Testis (tissue), 2 donors: ENCODE measurements at regions not wholly inside any gene's neighbourhood (a gene's known extent, or its start where the extent isn't known, plus 50 kb on each side); places are given as distances from the start of the nearest gene placed in this dataset.

Source experiments
- CTCF ChIP-seq, 3 experiments: fragments of 450-650 bp in 2 of 3; fragments of 200-600 bp in 1 of 3; sonication (generic) in 1 of 3; IDR thresholded peaks; one replicate each; pipeline ENCODE4 v1.5.1; 2016 to 2019; ENCODE audit warnings: antibody characterized with exemption in 3 of 3, mild to moderate bottlenecking in 2 of 3, moderate library complexity in 1 of 3
- POLR2A ChIP-seq: fragments of 450-650 bp; IDR thresholded peaks from one replicate; pipeline ENCODE4 v1.6.1; 2017; ENCODE audit warnings: antibody characterized with exemption, mild to moderate bottlenecking, moderate library complexity

DNA sequence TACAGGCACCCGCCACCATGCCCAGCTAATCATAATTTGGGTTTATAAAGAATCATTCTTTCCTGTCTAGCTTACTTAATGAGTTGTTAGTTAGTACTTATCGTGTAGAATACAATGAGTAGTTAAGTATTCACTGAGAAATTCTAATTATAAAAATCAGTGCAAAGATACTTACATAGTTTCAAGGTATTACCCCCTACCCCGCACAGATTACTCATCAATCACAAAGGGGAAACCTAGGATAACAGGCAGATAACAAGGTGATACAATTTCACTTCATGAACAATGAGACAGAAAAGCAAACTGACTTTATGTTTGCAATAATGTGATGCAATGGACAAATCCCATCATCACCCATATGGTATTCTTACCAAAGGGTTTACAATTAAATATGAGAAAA is 109.6 kb downstream of the FAM174A start:
- TF ChIP-seq CTCF (IDR thresholded peaks at IDR 0.05): no peak
- no peak for TF ChIP-seq POLR2A
